ENCODE measurements at regions not wholly inside any gene's neighbourhood (a gene's known extent, or its start where the extent isn't known, plus 50 kb on each side); places are given as distances from the start of the nearest gene placed in this dataset.

- Histone ChIP-seq H3K56ac (ENCODE audit: extremely low read depth, insufficient read depth, low read length) (no peak overlapping the region), H4K20me1 (ENCODE audit: insufficient read depth, low read length) (no peaks in the 10 kb centered on the region), H3K14ac (replicated peaks; ENCODE audit: low read depth, low read length) (no peak overlapping the region), H3K27me3 (ENCODE audit: control insufficient read depth, insufficient read depth, low read length) (no peaks in the 10 kb centered on the region), H3K9me1 (ENCODE audit: insufficient read depth, low read length) (peaks cover 3% of the 10 kb centered on the region; the same call in 1 of the 2 replicates), H2BK20ac (ENCODE audit: low read depth, low read length) (no peak overlapping the region), H3K27ac (ENCODE audit: insufficient read depth, low read length) (no peak overlapping the region), H3K4me2 (ENCODE audit: low read depth, low read length) (no peak overlapping the region), H4K91ac (ENCODE audit: insufficient read depth, low read depth, low read length) (no peak overlapping the region), H3K9me3 (ENCODE audit: control insufficient read depth, insufficient read depth, low read length) (no peaks in the 10 kb centered on the region), H3K79me1 (ENCODE audit: low read depth in 1 of 2, low read length in 2 of 2) (no peaks in the 10 kb centered on the region), H2AK9ac (replicated peaks; ENCODE audit: low read depth, low read length, poor library complexity) (no peak overlapping the region), H4K5ac (ENCODE audit: low read depth, low read length) (no peak overlapping the region), H3K23ac (ENCODE audit: low read depth, low read length) (no peak overlapping the region), H3K18ac (ENCODE audit: low read depth, low read length) (no peak overlapping the region), H2BK15ac (ENCODE audit: low read depth, low read length) (no peak overlapping the region), H3K4me3 (ENCODE audit: insufficient read depth, low read depth, low read length) (no peak overlapping the region), H3K9ac (ENCODE audit: low read depth, low read length) (no peak overlapping the region), H2AK5ac (ENCODE audit: low read depth, low read length) (no peak overlapping the region), H3K36me3 (ENCODE audit: control insufficient read depth, insufficient read depth, low read length) (no peaks in the 10 kb centered on the region), H2BK120ac (ENCODE audit: low read depth, low read length) (no peak overlapping the region), H3K4me1 (ENCODE audit: control insufficient read depth, insufficient read depth, low read length) (peaks cover 5% of the 10 kb centered on the region; the same call in 1 of the 2 replicates), H4K8ac (ENCODE audit: low read depth in 2 of 2, low read length in 2 of 2) (no peak overlapping the region), H2AFZ (replicated peaks; ENCODE audit: low read length, poor library complexity) (no peak overlapping the region), H3K4ac (ENCODE audit: low read depth, low read length) (no peak overlapping the region), H2BK5ac (ENCODE audit: low read depth, low read length, poor library complexity, severe bottlenecking) (no peak overlapping the region)
- ATAC-seq (ENCODE audit: low read depth) (no peak), DNase-seq (no peak)
- dilution Hi-C loops (cut with HindIII; ENCODE audit: low sequenced_read_pairs, unreplicated experiment): no loop called here
- POLR2A ChIA-PET (ENCODE audit: unreplicated experiment): no interaction called here
- CTCF ChIA-PET: no interaction called here
- no TSS peak for BruUV-seq (replicated peaks)
- intact Hi-C loops (cut with micrococcal nuclease): no loop called here
- no peak for TF ChIP-seq MAZ (IDR thresholded peaks at IDR 0.05; ENCODE audit: borderline replicate concordance, low read depth, low read length)
- TF ChIP-seq POLR2A (IDR thresholded peaks at IDR 0.05; ENCODE audit: low read depth, low read length): no peak
- TF ChIP-seq MXI1 (IDR thresholded peaks at IDR 0.05; ENCODE audit: borderline replicate concordance, low read depth, low read length): no peak
- no peak for TF ChIP-seq RAD21 (IDR thresholded peaks at IDR 0.05; ENCODE audit: low read length)
- no peak for TF ChIP-seq SMC3 (IDR thresholded peaks at IDR 0.05; ENCODE audit: low read depth, low read length)
- TF ChIP-seq, protein P1, sequence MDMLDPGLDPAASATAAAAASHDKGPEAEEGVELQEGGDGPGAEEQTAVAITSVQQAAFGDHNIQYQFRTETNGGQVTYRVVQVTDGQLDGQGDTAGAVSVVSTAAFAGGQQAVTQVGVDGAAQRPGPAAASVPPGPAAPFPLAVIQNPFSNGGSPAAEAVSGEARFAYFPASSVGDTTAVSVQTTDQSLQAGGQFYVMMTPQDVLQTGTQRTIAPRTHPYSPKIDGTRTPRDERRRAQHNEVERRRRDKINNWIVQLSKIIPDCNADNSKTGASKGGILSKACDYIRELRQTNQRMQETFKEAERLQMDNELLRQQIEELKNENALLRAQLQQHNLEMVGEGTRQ (IDR thresholded peaks at IDR 0.05; ENCODE audit: low read depth, low read length): no peak
- no peak for TF ChIP-seq MAFK (IDR thresholded peaks at IDR 0.05; ENCODE audit: low read depth, low read length)
- TF ChIP-seq CHD1 (IDR thresholded peaks at IDR 0.05; ENCODE audit: low read depth, low read length): no peak
- TF ChIP-seq FOS (IDR thresholded peaks at IDR 0.05; ENCODE audit: low read depth, low read length): no peak
- TF ChIP-seq RCOR1 (IDR thresholded peaks at IDR 0.05; ENCODE audit: insufficient replicate concordance, low read length): no peak
- TF ChIP-seq CEBPB (IDR thresholded peaks at IDR 0.05; ENCODE audit: low read depth, low read length): no peak
- no peak for TF ChIP-seq BHLHE40 (IDR thresholded peaks at IDR 0.05; ENCODE audit: low read depth, low read length)
- no peak for TF ChIP-seq NFE2L2 (IDR thresholded peaks at IDR 0.05; ENCODE audit: low read depth, low read length)
- TF ChIP-seq RFX5 (IDR thresholded peaks at IDR 0.05; ENCODE audit: low read depth, low read length): no peak
- no peak for TF ChIP-seq ELK1 (IDR thresholded peaks at IDR 0.05; ENCODE audit: borderline replicate concordance, low read depth, low read length)
- TF ChIP-seq, protein P2, sequence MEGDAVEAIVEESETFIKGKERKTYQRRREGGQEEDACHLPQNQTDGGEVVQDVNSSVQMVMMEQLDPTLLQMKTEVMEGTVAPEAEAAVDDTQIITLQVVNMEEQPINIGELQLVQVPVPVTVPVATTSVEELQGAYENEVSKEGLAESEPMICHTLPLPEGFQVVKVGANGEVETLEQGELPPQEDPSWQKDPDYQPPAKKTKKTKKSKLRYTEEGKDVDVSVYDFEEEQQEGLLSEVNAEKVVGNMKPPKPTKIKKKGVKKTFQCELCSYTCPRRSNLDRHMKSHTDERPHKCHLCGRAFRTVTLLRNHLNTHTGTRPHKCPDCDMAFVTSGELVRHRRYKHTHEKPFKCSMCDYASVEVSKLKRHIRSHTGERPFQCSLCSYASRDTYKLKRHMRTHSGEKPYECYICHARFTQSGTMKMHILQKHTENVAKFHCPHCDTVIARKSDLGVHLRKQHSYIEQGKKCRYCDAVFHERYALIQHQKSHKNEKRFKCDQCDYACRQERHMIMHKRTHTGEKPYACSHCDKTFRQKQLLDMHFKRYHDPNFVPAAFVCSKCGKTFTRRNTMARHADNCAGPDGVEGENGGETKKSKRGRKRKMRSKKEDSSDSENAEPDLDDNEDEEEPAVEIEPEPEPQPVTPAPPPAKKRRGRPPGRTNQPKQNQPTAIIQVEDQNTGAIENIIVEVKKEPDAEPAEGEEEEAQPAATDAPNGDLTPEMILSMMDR (conservative IDR thresholded peaks at IDR 0.05; ENCODE audit: low read depth, low read length): no peak
- in situ Hi-C loops (cut with MboI; ENCODE audit: low sequenced_read_pairs): no loop called here
- 67% methylated on average over 4 of the region's 7 CpGs; no CpG with 5 or more reads in 1 of the 2 experiments for WGBS, 2 experiments (ENCODE audit: extremely low coverage in 2 of 2, insufficient read length in 1 of 2)
Measured at GRCh38 chr4:188783606-188784160, 644.4 kb downstream of the TRIML1 start.

Data from IMR-90 (cell line).